ENCODE measurements at regions not wholly inside any gene's neighbourhood (a gene's known extent, or its start where the extent isn't known, plus 50 kb on each side); places are given as distances from the start of the nearest gene placed in this dataset.

- no peak for DNase-seq
- Histone ChIP-seq H3K27me3 (replicated peaks; ENCODE audit: control insufficient read depth, insufficient read depth, low read length) (no peaks in the 10 kb centered on the region), H3K4me1 (no peaks in the 10 kb centered on the region), H3K36me3 (ENCODE audit: control insufficient read depth, insufficient read depth, low read length) (no peaks in the 10 kb centered on the region), H3K4me3 (ENCODE audit: low read depth, low read length) (no peak overlapping the region), H3K9me3 (no peaks in the 10 kb centered on the region)
- Mint-ChIP-seq H3K27me3 (ENCODE audit: insufficient read depth, unreplicated experiment) (no peaks in the 10 kb centered on the region), H3K4me1 (ENCODE audit: low read depth, unreplicated experiment) (no peaks in the 10 kb centered on the region), H3K36me3 (ENCODE audit: insufficient read depth, unreplicated experiment) (no peaks in the 10 kb centered on the region), H3K9me3 (ENCODE audit: unreplicated experiment) (no peaks in the 10 kb centered on the region), H3K27ac (ENCODE audit: unreplicated experiment) (no peak overlapping the region), H3K4me3 (ENCODE audit: unreplicated experiment) (no peak overlapping the region)
- TF ChIP-seq, protein P1, sequence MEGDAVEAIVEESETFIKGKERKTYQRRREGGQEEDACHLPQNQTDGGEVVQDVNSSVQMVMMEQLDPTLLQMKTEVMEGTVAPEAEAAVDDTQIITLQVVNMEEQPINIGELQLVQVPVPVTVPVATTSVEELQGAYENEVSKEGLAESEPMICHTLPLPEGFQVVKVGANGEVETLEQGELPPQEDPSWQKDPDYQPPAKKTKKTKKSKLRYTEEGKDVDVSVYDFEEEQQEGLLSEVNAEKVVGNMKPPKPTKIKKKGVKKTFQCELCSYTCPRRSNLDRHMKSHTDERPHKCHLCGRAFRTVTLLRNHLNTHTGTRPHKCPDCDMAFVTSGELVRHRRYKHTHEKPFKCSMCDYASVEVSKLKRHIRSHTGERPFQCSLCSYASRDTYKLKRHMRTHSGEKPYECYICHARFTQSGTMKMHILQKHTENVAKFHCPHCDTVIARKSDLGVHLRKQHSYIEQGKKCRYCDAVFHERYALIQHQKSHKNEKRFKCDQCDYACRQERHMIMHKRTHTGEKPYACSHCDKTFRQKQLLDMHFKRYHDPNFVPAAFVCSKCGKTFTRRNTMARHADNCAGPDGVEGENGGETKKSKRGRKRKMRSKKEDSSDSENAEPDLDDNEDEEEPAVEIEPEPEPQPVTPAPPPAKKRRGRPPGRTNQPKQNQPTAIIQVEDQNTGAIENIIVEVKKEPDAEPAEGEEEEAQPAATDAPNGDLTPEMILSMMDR (IDR thresholded peaks at IDR 0.05; ENCODE audit: insufficient read depth in 1 of 2, low read depth in 1 of 2, low read length in 1 of 2, severe bottlenecking in 1 of 2, unreplicated experiment in 1 of 2) = no peak
- ChIA-PET CTCF (no interaction called here), POLR2A (no interaction called here)
- intact Hi-C loops (cut with micrococcal nuclease; ENCODE audit: unreplicated experiment) = no loop called here
- BruUV-seq (replicated peaks) = no TSS peak
These were observed 1841.8 kb downstream of the PCDH7 start for GRCh38 chr4:32562010-32562409.

DNA sequence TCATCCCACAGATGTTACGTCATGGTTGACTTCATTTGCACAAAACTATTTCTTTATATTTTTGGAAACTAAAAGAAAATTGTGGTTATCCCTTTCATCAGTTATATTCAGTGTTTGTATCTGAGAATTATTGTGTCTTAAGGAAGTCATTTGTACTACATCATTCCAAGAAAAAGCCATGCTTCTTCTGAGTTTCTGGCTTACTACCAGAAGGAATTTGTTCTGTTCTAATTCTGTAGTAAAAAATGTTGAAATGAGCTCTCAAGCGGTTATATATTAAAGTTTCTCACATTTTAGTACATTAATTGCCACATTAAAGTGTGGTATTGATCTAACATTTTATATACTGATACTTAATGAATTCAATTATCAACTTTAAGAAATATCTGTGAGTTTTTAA lies 1844.5 kb downstream of the PCDH7 start:
- TF ChIP-seq, protein P1 (IDR thresholded peaks at IDR 0.05; ENCODE audit: insufficient read depth in 1 of 2, low read depth in 1 of 2, low read length in 1 of 2, severe bottlenecking in 1 of 2, unreplicated experiment in 1 of 2) = no peak
- Histone ChIP-seq H3K4me3 (ENCODE audit: low read depth, low read length) (no peak overlapping the region), H3K9me3 (no peaks in the 10 kb centered on the region), H3K27me3 (replicated peaks; ENCODE audit: control insufficient read depth, insufficient read depth, low read length) (no peaks in the 10 kb centered on the region), H3K36me3 (ENCODE audit: control insufficient read depth, insufficient read depth, low read length) (no peaks in the 10 kb centered on the region), H3K4me1 (no peaks in the 10 kb centered on the region)
- H3K27me3 Mint-ChIP-seq (ENCODE audit: insufficient read depth, unreplicated experiment) = no peaks in the 10 kb centered on the region
- intact Hi-C loops (cut with micrococcal nuclease; ENCODE audit: unreplicated experiment) = no loop called here
- H3K4me1 Mint-ChIP-seq (ENCODE audit: low read depth, unreplicated experiment) = no peaks in the 10 kb centered on the region
- POLR2A ChIA-PET = no interaction called here
- no peaks in the 10 kb centered on the region for H3K36me3 Mint-ChIP-seq (ENCODE audit: insufficient read depth, unreplicated experiment)
- H3K9me3 Mint-ChIP-seq (ENCODE audit: unreplicated experiment) = no peaks in the 10 kb centered on the region
- no peak overlapping the region for H3K27ac Mint-ChIP-seq (ENCODE audit: unreplicated experiment)
- BruUV-seq (replicated peaks) = no TSS peak
- CTCF ChIA-PET = no interaction called here
- DNase-seq = no peak
- H3K4me3 Mint-ChIP-seq (ENCODE audit: unreplicated experiment) = no peak overlapping the region

GRCh38 chr4:32569861-32570260 lies 1849.7 kb downstream of the PCDH7 start:
- no peaks in the 10 kb centered on the region for H3K36me3 ChIP-seq (ENCODE audit: control insufficient read depth, insufficient read depth, low read length)
- H3K4me3 ChIP-seq (ENCODE audit: low read depth, low read length) = no peak overlapping the region
- no peaks in the 10 kb centered on the region for H3K4me1 ChIP-seq
- DNase-seq = no peak
- TF ChIP-seq, protein P1 (IDR thresholded peaks at IDR 0.05; ENCODE audit: insufficient read depth in 1 of 2, low read depth in 1 of 2, low read length in 1 of 2, severe bottlenecking in 1 of 2, unreplicated experiment in 1 of 2) = no peak
- no peak overlapping the region for H3K4me3 Mint-ChIP-seq (ENCODE audit: unreplicated experiment)
- intact Hi-C loops (cut with micrococcal nuclease; ENCODE audit: unreplicated experiment) = no loop called here
- H3K36me3 Mint-ChIP-seq (ENCODE audit: insufficient read depth, unreplicated experiment) = no peaks in the 10 kb centered on the region
- ChIA-PET POLR2A (no interaction called here), CTCF (no interaction called here)
- no peaks in the 10 kb centered on the region for H3K27me3 ChIP-seq (replicated peaks; ENCODE audit: control insufficient read depth, insufficient read depth, low read length)
- no peaks in the 10 kb centered on the region for H3K27me3 Mint-ChIP-seq (ENCODE audit: insufficient read depth, unreplicated experiment)
- no peaks in the 10 kb centered on the region for H3K4me1 Mint-ChIP-seq (ENCODE audit: low read depth, unreplicated experiment)
- no peaks in the 10 kb centered on the region for H3K9me3 Mint-ChIP-seq (ENCODE audit: unreplicated experiment)
- no peaks in the 10 kb centered on the region for H3K9me3 ChIP-seq
- H3K27ac Mint-ChIP-seq (ENCODE audit: unreplicated experiment) = no peak overlapping the region
- no TSS peak for BruUV-seq (replicated peaks)

Measured in Caco-2 (cell line).